ENCODE measurements at regions not wholly inside any gene's neighbourhood (a gene's known extent, or its start where the extent isn't known, plus 50 kb on each side); places are given as distances from the start of the nearest gene placed in this dataset.
"Not testable (repeated sequence)": the region's sequence is repeated elsewhere in the genome, so short reads cannot be mapped to it uniquely, and the experiment has no call there.

GRCh38 chr3:75262661-75263060 is 401.5 kb upstream of the FRG2C start:
- no peak overlapping the region for H3K27ac Mint-ChIP-seq
- ATAC-seq (no peak), DNase-seq (ENCODE audit: low spot score) (no peak)
- no peak overlapping the region for H3K4me3 Mint-ChIP-seq
- H3K4me1 Mint-ChIP-seq = no peaks in the 10 kb centered on the region
- peaks cover 4% of the 10 kb centered on the region for H3K9me3 Mint-ChIP-seq
- ChIA-PET CTCF (no interaction called here), POLR2A (no interaction called here)
- TF ChIP-seq GABPB1 (CRISPR knock-in tag; IDR thresholded peaks at IDR 0.05) = no peak
- TF ChIP-seq ZNF263 (CRISPR knock-in tag; IDR thresholded peaks at IDR 0.05; ENCODE audit: low read depth) = no peak
- TF ChIP-seq KAT7 (CRISPR knock-in tag; IDR thresholded peaks at IDR 0.05; ENCODE audit: borderline replicate concordance) = no peak
- no peak for TF ChIP-seq CREB1 (CRISPR knock-in tag; IDR thresholded peaks at IDR 0.05)
- TF ChIP-seq GRHL2 (CRISPR knock-in tag; IDR thresholded peaks at IDR 0.05; ENCODE audit: insufficient replicate concordance, severe bottlenecking) = no peak
- no peak for TF ChIP-seq NR2C2 (CRISPR knock-in tag; IDR thresholded peaks at IDR 0.05)
- no peak for TF ChIP-seq SMAD4 (CRISPR knock-in tag; IDR thresholded peaks at IDR 0.05)
- no peak for TF ChIP-seq AR (CRISPR knock-in tag; IDR thresholded peaks at IDR 0.05)
- TF ChIP-seq SMAD3 (CRISPR knock-in tag; IDR thresholded peaks at IDR 0.05; ENCODE audit: borderline replicate concordance) = no peak
- no peak for TF ChIP-seq FOXJ3 (CRISPR knock-in tag; IDR thresholded peaks at IDR 0.05; ENCODE audit: borderline replicate concordance)
- TF ChIP-seq ZNF671 (CRISPR knock-in tag; IDR thresholded peaks at IDR 0.05) = no peak
- no peak for TF ChIP-seq ZNF232 (CRISPR knock-in tag; IDR thresholded peaks at IDR 0.05)
- no peak for TF ChIP-seq ZNF138 (CRISPR knock-in tag; conservative IDR thresholded peaks at IDR 0.05)
- no peak for TF ChIP-seq ATF2 (CRISPR knock-in tag; IDR thresholded peaks at IDR 0.05; ENCODE audit: borderline replicate concordance, low read depth)
- TF ChIP-seq ZNF317 (CRISPR knock-in tag; IDR thresholded peaks at IDR 0.05; ENCODE audit: borderline replicate concordance, low read depth) = no peak
- no peak for TF ChIP-seq CDX4 (CRISPR knock-in tag; IDR thresholded peaks at IDR 0.05; ENCODE audit: borderline replicate concordance)
- no peak for TF ChIP-seq TEAD4 (CRISPR knock-in tag; IDR thresholded peaks at IDR 0.05)
- no peak for TF ChIP-seq NR3C1 (CRISPR knock-in tag; conservative IDR thresholded peaks at IDR 0.05; ENCODE audit: low read depth)
- H3K36me3 Mint-ChIP-seq = no peaks in the 10 kb centered on the region
- no peaks in the 10 kb centered on the region for H3K27me3 Mint-ChIP-seq (ENCODE audit: low read depth)

- no peak for TF ChIP-seq FOXK1 (CRISPR knock-in tag; IDR thresholded peaks at IDR 0.05)
- no peak for TF ChIP-seq GTF2I (CRISPR knock-in tag; conservative IDR thresholded peaks at IDR 0.05)
- TF ChIP-seq ELF4 (CRISPR knock-in tag; IDR thresholded peaks at IDR 0.05; ENCODE audit: low read depth) = no peak
- Mint-ChIP-seq H3K4me1 (peaks cover 10% of the 10 kb centered on the region), H3K27me3 (ENCODE audit: low read depth) (no peaks in the 10 kb centered on the region), H3K36me3 (no peaks in the 10 kb centered on the region), H3K4me3 (no peak overlapping the region), H3K9me3 (peaks cover 5% of the 10 kb centered on the region), H3K27ac (no peak overlapping the region)
- ATAC-seq (no peak), DNase-seq (ENCODE audit: low spot score) (no peak)
- ChIA-PET POLR2A (no interaction called here), CTCF (interaction anchor here (1.2 kb wide), 1 partner anchor 77 kb away, joined by 3 read pairs; no protein-coding TSS in a partner anchor)
Observed at GRCh38 chr3:75265897-75266296, 398.2 kb upstream of the FRG2C start.

GRCh38 chr3:75268576-75268975 is 395.6 kb upstream of the FRG2C start:
- H3K9me3 Mint-ChIP-seq; H3K27ac Mint-ChIP-seq; POLR2A ChIA-PET; ATAC-seq; H3K36me3 Mint-ChIP-seq; CTCF ChIA-PET; DNase-seq (ENCODE audit: low spot score); H3K27me3 Mint-ChIP-seq (ENCODE audit: low read depth); H3K4me3 Mint-ChIP-seq: not testable (repeated sequence)
- H3K4me1 Mint-ChIP-seq = peaks cover 16% of the 10 kb centered on the region

- CTCF ChIA-PET = interaction anchor here (0.7 to 1.3 kb wide), 2 partner anchors 80 to 734 kb away, joined by 3 read pairs; no protein-coding TSS in a partner anchor
- DNase-seq (ENCODE audit: low spot score); H3K27ac Mint-ChIP-seq; H3K4me3 Mint-ChIP-seq; H3K36me3 Mint-ChIP-seq; H3K9me3 Mint-ChIP-seq; POLR2A ChIA-PET; ATAC-seq; H3K27me3 Mint-ChIP-seq (ENCODE audit: low read depth): not testable (repeated sequence)
- peaks cover 16% of the 10 kb centered on the region for H3K4me1 Mint-ChIP-seq
Observed at GRCh38 chr3:75272237-75272636, 391.9 kb upstream of the FRG2C start.

Data from WTC11 (cell line).